Hematopoietic multipotent progenitor cell treated with erythropoietin and hydrocortisone succinate and interleukin-3 and kit ligand, for 8 days (in vitro differentiated cells): ENCODE measurements at regions not wholly inside any gene's neighbourhood (a gene's known extent, or its start where the extent isn't known, plus 50 kb on each side); places are given as distances from the start of the nearest gene placed in this dataset.
"Not testable (repeated sequence)": the region's sequence is repeated elsewhere in the genome, so short reads cannot be mapped to it uniquely, and the experiment has no call there.

Experiments
- DNase-seq: peaks from one replicate; pipeline ENCODE4 v3.0.0-alpha.2; 2015

- DNase-seq: no peak
Observed at GRCh38 chr18:55688030-55688429, 100.0 kb upstream of the TCF4 start.

DNA sequence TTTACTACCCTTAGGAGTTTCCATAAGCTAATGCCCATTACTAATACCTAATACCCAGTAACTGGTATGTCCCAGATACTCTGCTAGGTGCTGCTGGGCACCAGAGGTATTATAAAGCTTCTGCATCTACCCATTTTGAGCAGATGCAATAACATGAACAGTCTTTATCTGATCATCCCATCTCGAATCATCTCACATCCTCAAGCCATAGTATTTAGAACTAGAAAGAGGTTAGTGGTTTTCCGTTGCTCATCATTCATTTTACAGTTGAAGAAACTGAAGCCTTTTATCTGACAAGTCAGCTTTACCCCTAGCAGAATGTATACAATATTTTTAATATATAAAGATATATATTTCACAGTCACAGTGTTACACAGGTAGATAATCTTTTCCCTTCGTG, 99.1 kb upstream of the TCF4 start:
- no peak for DNase-seq

- no peak for DNase-seq
Observed at GRCh38 chr18:55685638-55686037, 97.6 kb upstream of the TCF4 start.

DNA sequence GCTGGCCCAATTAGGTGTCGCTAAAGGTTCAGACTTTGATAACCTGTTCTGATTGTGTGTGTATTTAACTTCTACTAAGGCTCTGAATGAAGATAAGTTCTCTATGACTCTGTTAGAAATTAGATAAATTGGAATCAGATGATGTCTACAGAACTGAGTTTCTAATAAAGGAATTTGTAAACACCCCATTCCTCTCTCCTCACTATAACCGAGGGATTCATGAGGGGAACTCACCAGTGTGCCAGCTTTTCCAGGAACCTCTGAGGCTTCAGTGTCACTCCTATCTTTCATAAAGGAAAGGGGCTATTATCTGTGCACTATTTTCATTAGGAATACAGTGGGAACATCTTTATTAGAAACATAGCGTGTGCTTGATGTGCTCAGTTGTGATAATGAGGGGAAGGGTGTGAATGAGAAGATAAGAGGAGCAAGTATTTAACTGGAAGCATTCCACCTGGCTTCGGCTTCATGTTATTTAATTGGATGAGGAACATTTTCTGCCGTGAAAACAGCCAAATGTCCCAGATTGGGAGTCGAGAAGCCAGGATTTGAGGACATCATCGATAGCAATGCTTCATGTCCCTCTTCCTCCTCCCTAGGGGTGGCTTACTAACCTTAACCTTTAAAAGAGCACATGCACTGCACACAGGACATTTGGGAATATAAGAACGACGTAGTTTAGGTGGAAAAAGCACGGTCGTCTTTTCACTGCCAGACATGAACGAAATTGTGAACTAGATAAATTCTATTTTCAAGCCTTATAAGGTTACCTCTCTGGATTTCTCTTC, 84.8 kb upstream of the TCF4 start:
- no peak for DNase-seq

- no peak for DNase-seq
Observed at GRCh38 chr18:55665506-55665905, 77.5 kb upstream of the TCF4 start.

DNA sequence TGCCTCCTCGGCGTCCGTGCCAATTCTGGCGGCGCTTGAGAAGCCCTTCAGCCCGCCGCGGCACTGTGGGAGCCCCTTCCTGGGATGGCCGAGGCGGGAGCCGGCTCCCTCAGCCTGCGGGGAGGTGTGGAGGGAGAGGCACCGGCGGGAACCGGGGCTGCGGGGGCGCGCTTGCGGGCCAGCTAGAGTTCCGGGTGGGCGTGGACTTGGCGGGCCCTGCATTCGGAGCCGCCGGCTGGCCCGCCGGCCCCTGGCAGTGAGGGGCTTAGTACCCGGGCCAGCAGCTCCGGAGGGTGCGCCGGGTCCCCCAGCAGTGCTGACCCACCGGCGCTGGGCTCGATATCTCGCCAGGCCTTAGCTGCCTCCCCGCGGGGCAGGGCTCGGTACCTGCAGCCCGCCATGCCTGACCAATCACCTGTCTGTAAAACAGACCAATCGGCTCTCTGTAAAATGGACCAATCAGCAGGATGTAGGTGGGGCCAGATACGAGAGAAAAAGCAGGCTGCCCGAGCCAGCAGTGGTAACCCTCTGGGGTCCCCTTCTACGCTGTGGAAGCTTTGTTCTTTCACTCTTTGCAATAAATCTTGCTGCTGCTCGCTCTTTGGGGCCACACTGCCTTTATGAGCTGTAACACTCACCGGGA, 76.9 kb upstream of the TCF4 start:
- DNase-seq: not testable (repeated sequence)

DNA sequence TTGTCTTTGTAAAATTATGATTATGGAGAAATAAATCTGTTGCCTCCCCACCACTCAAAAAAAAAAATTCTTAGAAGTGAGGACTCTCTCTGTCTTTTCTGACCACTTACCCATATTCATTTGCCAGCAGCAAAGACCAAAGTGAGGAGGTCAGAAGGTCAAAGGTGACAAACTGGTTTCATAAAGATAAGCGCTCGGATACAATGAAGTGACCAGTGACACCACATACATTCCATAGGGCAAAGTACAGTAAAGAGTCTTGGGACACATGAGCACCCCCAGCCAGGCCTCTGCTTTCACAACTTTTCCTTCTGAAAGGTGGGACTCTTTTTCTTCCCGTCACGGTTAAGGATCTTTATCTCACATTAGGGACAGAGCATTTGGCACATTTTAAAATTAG, 75.9 kb upstream of the TCF4 start:
- no peak for DNase-seq

DNA sequence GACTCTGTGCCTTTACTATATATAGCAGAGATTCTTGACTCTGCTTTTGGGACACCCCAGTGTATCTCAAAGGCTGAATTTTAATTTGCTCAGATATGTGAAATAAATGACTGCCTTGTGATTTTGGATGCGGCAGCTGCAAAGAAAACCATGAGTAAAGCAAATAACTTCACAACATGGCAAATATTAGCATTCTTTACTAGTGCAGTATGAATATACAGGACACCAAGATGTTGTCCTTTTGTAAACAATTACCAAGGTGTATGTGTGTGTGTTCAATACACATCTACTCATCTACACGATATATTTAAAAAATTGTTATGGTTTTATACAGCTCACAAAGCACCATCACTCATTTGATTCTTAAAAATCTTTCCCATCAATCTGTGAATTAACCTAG, 70.6 kb upstream of the TCF4 start:
- no peak for DNase-seq

- DNase-seq: no peak
Observed at GRCh38 chr18:55657572-55658331, 69.8 kb upstream of the TCF4 start.

DNA sequence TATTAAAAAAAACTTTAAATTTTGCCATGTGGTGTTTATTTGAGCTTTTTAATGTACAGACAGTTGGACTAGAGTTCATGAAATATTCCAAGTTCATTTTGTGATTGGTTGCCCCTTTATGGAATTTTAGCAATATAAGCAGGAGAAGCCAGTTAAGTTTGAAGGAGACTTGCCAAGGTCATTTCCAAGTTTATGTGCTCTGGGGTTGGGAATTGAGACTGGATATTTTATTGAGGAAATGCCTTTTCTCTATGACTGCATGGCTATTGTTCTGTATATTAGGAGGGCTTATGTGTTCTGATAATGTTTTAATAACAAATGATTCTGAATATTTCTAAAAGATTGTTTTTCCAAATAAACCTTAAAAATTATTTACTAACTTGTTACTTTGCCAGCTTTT, 67.0 kb upstream of the TCF4 start:
- DNase-seq: no peak

DNA sequence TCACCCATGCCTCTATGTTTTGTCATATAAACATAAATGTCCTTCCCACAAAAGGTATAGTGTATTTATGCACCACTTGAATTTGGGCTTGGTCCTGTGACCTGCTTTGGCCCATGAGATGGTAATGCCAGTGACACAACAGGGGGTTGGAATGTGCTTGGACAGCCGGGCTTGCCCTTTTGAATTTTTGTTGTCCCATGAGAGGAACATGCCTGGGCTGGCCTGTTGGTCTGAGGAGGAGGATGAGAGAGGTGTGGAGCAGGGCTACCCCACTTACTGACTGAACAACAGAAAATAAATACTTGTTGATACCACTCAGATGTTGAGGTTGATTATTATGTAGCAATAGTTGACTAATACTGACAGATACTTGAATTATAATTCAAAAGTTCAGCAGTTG, 63.2 kb upstream of the TCF4 start:
- no peak for DNase-seq

DNA sequence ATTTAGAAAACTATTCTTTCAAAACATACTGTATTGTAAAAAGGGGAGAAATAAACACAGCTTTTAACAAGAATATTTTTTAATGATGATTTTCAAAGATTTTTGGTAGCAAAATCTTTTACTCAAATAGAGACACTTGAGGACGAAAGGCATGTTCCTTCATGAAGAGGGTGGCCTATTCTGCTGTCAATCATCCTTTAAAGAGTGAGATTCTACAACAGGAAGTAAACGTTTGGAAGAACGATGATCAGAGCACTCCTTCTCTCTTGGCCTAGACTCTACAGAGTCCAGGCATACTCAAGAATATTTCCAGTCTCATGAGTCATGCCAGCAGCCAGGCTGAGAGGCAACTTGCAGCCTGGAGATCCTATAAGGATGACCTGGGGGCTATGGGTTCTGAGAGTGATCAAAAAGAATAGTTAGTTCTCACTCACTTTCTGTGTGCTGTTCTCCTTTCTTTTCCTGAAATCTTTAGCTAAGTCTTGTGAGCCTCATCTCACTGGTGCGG, 62.4 kb upstream of the TCF4 start:
- no peak for DNase-seq

DNA sequence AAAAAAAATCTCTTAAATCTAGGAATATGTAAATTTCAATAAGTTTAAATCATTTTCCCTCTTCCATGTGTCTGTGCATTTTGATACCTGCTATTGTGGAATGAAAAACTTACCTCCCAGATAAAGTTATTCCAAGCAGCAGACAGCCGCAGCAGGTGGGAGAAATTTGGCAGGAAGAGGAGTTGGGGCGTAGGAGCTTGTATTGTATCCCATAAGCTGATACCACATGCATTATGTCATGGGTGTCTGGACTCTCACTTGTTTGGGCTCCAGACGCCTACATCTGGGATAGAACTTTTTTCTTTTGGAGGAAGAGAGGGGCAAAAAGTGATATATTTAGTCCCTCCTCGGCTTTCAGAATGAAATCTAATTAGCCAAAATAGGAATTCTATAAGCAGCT, 59.3 kb upstream of the TCF4 start:
- DNase-seq: no peak

- DNase-seq: no peak
Observed at GRCh38 chr18:55642191-55642590, 54.2 kb upstream of the TCF4 start.

DNA sequence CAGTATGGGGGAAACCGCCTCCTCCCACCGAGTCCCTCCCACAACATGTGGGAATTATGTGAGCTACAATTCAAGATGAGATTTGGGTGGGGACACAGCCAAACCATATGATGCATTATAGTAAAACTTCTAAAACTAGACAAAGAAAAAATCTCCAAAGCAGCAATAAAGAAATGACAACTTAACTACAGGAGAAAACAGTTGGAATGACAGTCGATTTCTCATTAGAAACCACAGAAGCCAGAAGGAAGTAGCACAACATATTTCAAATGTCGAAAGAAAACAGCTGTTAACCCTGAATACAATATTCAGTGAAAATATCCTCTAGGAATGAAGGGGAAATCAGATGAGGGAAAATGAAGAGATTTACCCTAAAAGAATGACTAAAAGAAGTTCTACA, 53.5 kb upstream of the TCF4 start:
- no peak for DNase-seq
